ENCODE measurements at regions not wholly inside any gene's neighbourhood (a gene's known extent, or its start where the extent isn't known, plus 50 kb on each side); places are given as distances from the start of the nearest gene placed in this dataset.

GRCh38 chr5:86152988-86153560, 464.7 kb upstream of the COX7C start:
- TF ChIP-seq, protein P1, sequence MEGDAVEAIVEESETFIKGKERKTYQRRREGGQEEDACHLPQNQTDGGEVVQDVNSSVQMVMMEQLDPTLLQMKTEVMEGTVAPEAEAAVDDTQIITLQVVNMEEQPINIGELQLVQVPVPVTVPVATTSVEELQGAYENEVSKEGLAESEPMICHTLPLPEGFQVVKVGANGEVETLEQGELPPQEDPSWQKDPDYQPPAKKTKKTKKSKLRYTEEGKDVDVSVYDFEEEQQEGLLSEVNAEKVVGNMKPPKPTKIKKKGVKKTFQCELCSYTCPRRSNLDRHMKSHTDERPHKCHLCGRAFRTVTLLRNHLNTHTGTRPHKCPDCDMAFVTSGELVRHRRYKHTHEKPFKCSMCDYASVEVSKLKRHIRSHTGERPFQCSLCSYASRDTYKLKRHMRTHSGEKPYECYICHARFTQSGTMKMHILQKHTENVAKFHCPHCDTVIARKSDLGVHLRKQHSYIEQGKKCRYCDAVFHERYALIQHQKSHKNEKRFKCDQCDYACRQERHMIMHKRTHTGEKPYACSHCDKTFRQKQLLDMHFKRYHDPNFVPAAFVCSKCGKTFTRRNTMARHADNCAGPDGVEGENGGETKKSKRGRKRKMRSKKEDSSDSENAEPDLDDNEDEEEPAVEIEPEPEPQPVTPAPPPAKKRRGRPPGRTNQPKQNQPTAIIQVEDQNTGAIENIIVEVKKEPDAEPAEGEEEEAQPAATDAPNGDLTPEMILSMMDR (IDR thresholded peaks at IDR 0.05; ENCODE audit: low read depth, low read length, missing input control), result no peak
- TF ChIP-seq ZBTB33 (IDR thresholded peaks at IDR 0.05) (no peak), TAF1 (conservative IDR thresholded peaks at IDR 0.05) (no peak), GABPA (IDR thresholded peaks at IDR 0.05 in 1 of 2, conservative IDR thresholded peaks at IDR 0.05 in 1 of 2) (no peak), YY1 (IDR thresholded peaks at IDR 0.05) (no peak)

All from liver (tissue), 3 donors.